Erythroblast (primary cell): ENCODE measurements at regions not wholly inside any gene's neighbourhood (a gene's known extent, or its start where the extent isn't known, plus 50 kb on each side); places are given as distances from the start of the nearest gene placed in this dataset.

Experiments
- DNase-seq, 2 experiments: peaks; one replicate each; lab custom pipeline; 2025; lab: John Stamatoyannopoulos, UW
- GATA1 ChIP-seq: IDR thresholded peaks from 2 replicates; pipeline ENCODE4 v1.6.1; 2011; ENCODE audit warnings: low read depth, mild to moderate bottlenecking, control low read depth, low read length, moderate library complexity
- POLR2A ChIP-seq: IDR thresholded peaks from 2 replicates; pipeline ENCODE4 v1.6.1; 2011; ENCODE audit warnings: mild to moderate bottlenecking, low read length

GRCh38 chr13:54133746-54134145, 1105.1 kb downstream of the OLFM4 start:
- no peak for DNase-seq

GRCh38 chr13:54144828-54145227, 1116.2 kb downstream of the OLFM4 start:
- no peak for DNase-seq
- TF ChIP-seq GATA1 = no peak
- TF ChIP-seq POLR2A = no peak

More at GRCh38 chr13:54133746-54134145, 1105.1 kb downstream of the OLFM4 start:
- TF ChIP-seq POLR2A = no peak

- DNase-seq = no peak
- no peak for TF ChIP-seq GATA1
- TF ChIP-seq POLR2A = no peak
Observed at GRCh38 chr13:54150851-54151250, 1122.2 kb downstream of the OLFM4 start.

- TF ChIP-seq POLR2A (no peak), GATA1 (no peak)
- no peak for DNase-seq
Observed at GRCh38 chr13:54162069-54162468, 1133.5 kb downstream of the OLFM4 start.

GRCh38 chr13:54165581-54166215, 1137.1 kb downstream of the OLFM4 start:
- no peak for DNase-seq
- TF ChIP-seq GATA1 = no peak
- no peak for TF ChIP-seq POLR2A

- no peak for TF ChIP-seq POLR2A
- TF ChIP-seq GATA1 = no peak
- no peak for DNase-seq
Observed at GRCh38 chr13:54173996-54174395, 1145.4 kb downstream of the OLFM4 start.

- TF ChIP-seq POLR2A (no peak), GATA1 (no peak)
- no peak for DNase-seq
Observed at GRCh38 chr13:54175466-54175865, 1146.9 kb downstream of the OLFM4 start.

- no peak for DNase-seq
- no peak for TF ChIP-seq GATA1
- no peak for TF ChIP-seq POLR2A
Observed at GRCh38 chr13:54177466-54177865, 1148.9 kb downstream of the OLFM4 start.

GRCh38 chr13:54183166-54183565, 1154.6 kb downstream of the OLFM4 start:
- no peak for TF ChIP-seq POLR2A
- TF ChIP-seq GATA1 = no peak
- DNase-seq = no peak

GRCh38 chr13:54183728-54184127, 1155.1 kb downstream of the OLFM4 start:
- no peak for DNase-seq
- TF ChIP-seq POLR2A = no peak
- TF ChIP-seq GATA1 = no peak

GRCh38 chr13:54184576-54184975, 1156.0 kb downstream of the OLFM4 start:
- DNase-seq = no peak
- no peak for TF ChIP-seq GATA1
- TF ChIP-seq POLR2A = no peak

- DNase-seq = no peak
- no peak for TF ChIP-seq POLR2A
- no peak for TF ChIP-seq GATA1
Observed at GRCh38 chr13:54185101-54185500, 1156.5 kb downstream of the OLFM4 start.

GRCh38 chr13:54185785-54186184, 1157.2 kb downstream of the OLFM4 start:
- TF ChIP-seq GATA1 = no peak
- TF ChIP-seq POLR2A = no peak

GRCh38 chr13:54187461-54187860, 1158.8 kb downstream of the OLFM4 start:
- DNase-seq = no peak
- TF ChIP-seq GATA1 (no peak), POLR2A (no peak)

More at GRCh38 chr13:54185785-54186184, 1157.2 kb downstream of the OLFM4 start:
- no peak for DNase-seq
